Neural cell (in vitro differentiated cells): ENCODE measurements at regions not wholly inside any gene's neighbourhood (a gene's known extent, or its start where the extent isn't known, plus 50 kb on each side); places are given as distances from the start of the nearest gene placed in this dataset.
"Not testable (repeated sequence)": the region's sequence is repeated elsewhere in the genome, so short reads cannot be mapped to it uniquely, and the experiment has no call there.

Experiments used
- H2AFZ ChIP-seq: fragments of 200-600, 300-800 bp; sonication (generic), shearing (Covaris generic); 2 replicates; pipeline ENCODE4 v1.6.0; 2014; ENCODE audit warnings: low read depth, mild to moderate bottlenecking, antibody characterized with exemption, low read length, moderate library complexity
- H3F3A ChIP-seq: fragments of 200-600 bp; shearing (Covaris generic); 2 replicates; pipeline ENCODE4 v1.6.1; 2016; ENCODE audit warnings: mild to moderate bottlenecking, moderate library complexity, mixed read lengths, antibody characterized with exemption, low read length; ENCODE audit not compliant: insufficient read depth, poor library complexity, severe bottlenecking
- H3K27ac ChIP-seq: fragments of 200-600, 300-800 bp; sonication (generic), shearing (Covaris generic); 2 replicates; pipeline ENCODE4 v1.5.1; 2014; ENCODE audit warnings: mild to moderate bottlenecking, low read length, moderate library complexity
- H3K27me3 ChIP-seq: fragments of 300-800, 200-600 bp; sonication (generic), shearing (Covaris generic); 2 replicates; pipeline ENCODE4 v1.6.0; 2014; ENCODE audit warnings: mild to moderate bottlenecking, low read depth, low read length, moderate library complexity; ENCODE audit not compliant: insufficient read depth
- H3K36me3 ChIP-seq: fragments of 300-800, 200-600 bp; sonication (generic), shearing (Covaris generic); 2 replicates; pipeline ENCODE4 v1.5.1; 2014; ENCODE audit warnings: mild to moderate bottlenecking, antibody characterized with exemption, low read length, moderate library complexity; ENCODE audit not compliant: insufficient read depth
- H3K4me2 ChIP-seq: fragments of 300-800, 200-600 bp; sonication (generic), shearing (Covaris generic); 2 replicates; pipeline ENCODE4 v1.6.0; 2014; ENCODE audit warnings: mild to moderate bottlenecking, low read length
- H3K4me3 ChIP-seq: fragments of 300-800, 200-600 bp; sonication (generic), shearing (Covaris generic); 2 replicates; pipeline ENCODE4 v1.5.1; 2014; ENCODE audit warnings: mild to moderate bottlenecking, low read length, moderate library complexity
- H3K79me2 ChIP-seq: fragments of 200-600 bp; shearing (Covaris generic); replicated peaks from 2 replicates; pipeline ENCODE4 v1.6.0; 2014; ENCODE audit warnings: mild to moderate bottlenecking, low read length, moderate library complexity; ENCODE audit not compliant: insufficient read depth
- H3K9ac ChIP-seq: fragments of 300-800, 200-600 bp; sonication (generic), shearing (Covaris generic); 2 replicates; pipeline ENCODE4 v1.6.1; 2016; ENCODE audit warnings: mild to moderate bottlenecking, low read length, mixed read lengths
- H3K9me2 ChIP-seq: fragments of 200-600 bp; shearing (Covaris generic); 2 replicates; pipeline ENCODE4 v1.6.1; 2016; ENCODE audit warnings: mild to moderate bottlenecking, low read length, mixed read lengths; ENCODE audit not compliant: insufficient read depth
- H3K9me3 ChIP-seq: fragments of 200-600, 300-800 bp; sonication (generic), shearing (Covaris generic); 2 replicates; pipeline ENCODE4 v1.6.1; 2016; ENCODE audit warnings: mild to moderate bottlenecking, mixed run types, low read length, moderate library complexity, mixed read lengths
- H4K20me1 ChIP-seq: fragments of 200-600 bp; shearing (Covaris generic); 2 replicates; pipeline ENCODE4 v1.6.1; 2016; ENCODE audit warnings: mild to moderate bottlenecking, mixed run types; ENCODE audit not compliant: insufficient read depth
- CTCF ChIP-seq: fragments of 450-650 bp; IDR thresholded peaks from 2 replicates; pipeline ENCODE4 v1.5.1; 2014; ENCODE audit warnings: antibody characterized with exemption, mild to moderate bottlenecking, moderate library complexity; ENCODE audit not compliant: poor library complexity, severe bottlenecking
- EP300 ChIP-seq: fragments of 450-650 bp; conservative IDR thresholded peaks from 2 replicates; pipeline ENCODE4 v1.6.1; 2014; ENCODE audit warnings: antibody characterized with exemption, mild to moderate bottlenecking, moderate library complexity; ENCODE audit not compliant: poor library complexity, severe bottlenecking
- EZH2 ChIP-seq: fragments of 200-600, 300-800 bp; shearing (Covaris generic), sonication (generic); IDR thresholded peaks from 2 replicates; pipeline ENCODE4 v1.6.1; 2014; ENCODE audit warnings: antibody characterized with exemption, low read length, borderline replicate concordance, mild to moderate bottlenecking; ENCODE audit not compliant: insufficient read depth, poor library complexity, severe bottlenecking
- MXI1 ChIP-seq: fragments of 450-650 bp; conservative IDR thresholded peaks from 2 replicates; pipeline ENCODE4 v1.6.1; 2014; ENCODE audit warnings: antibody characterized with exemption, mild to moderate bottlenecking; ENCODE audit not compliant: poor library complexity, severe bottlenecking
- POLR2AphosphoS5 ChIP-seq: IDR thresholded peaks from 2 replicates; pipeline ENCODE4 v1.6.1; 2012
- REST ChIP-seq: IDR thresholded peaks from 2 replicates; pipeline ENCODE4 v1.6.1; 2012; ENCODE audit warnings: borderline replicate concordance
- SMC3 ChIP-seq: fragments of 450-650 bp; conservative IDR thresholded peaks from 2 replicates; pipeline ENCODE4 v1.6.1; 2014; ENCODE audit warnings: antibody characterized with exemption, mild to moderate bottlenecking, moderate library complexity; ENCODE audit not compliant: poor library complexity
- TAF1 ChIP-seq: IDR thresholded peaks from 2 replicates; pipeline ENCODE4 v1.6.1; 2012; ENCODE audit warnings: low read depth

GRCh38 chr1:100658716-100659026 lies 60.9 kb upstream of the VCAM1 start:
- H3K36me3 ChIP-seq = no peaks in the 10 kb centered on the region
- H3K4me2 ChIP-seq = no peak overlapping the region
- no peak overlapping the region for H3K9ac ChIP-seq
- no peaks in the 10 kb centered on the region for H3K9me2 ChIP-seq
- H3K4me3 ChIP-seq = no peak overlapping the region
- no peaks in the 10 kb centered on the region for H3K27me3 ChIP-seq
- H4K20me1 ChIP-seq = no peaks in the 10 kb centered on the region
- H3K27ac ChIP-seq = no peak overlapping the region
- H2AFZ ChIP-seq = no peak overlapping the region
- H3K79me2 ChIP-seq = no peaks in the 10 kb centered on the region
- no peak for TF ChIP-seq SMC3
- no peak for TF ChIP-seq POLR2AphosphoS5
- TF ChIP-seq EP300 = no peak
- TF ChIP-seq TAF1 = no peak
- no peak for TF ChIP-seq EZH2
- TF ChIP-seq REST = no peak
- no peak for TF ChIP-seq MXI1
- TF ChIP-seq CTCF = no peak
- no peaks in the 10 kb centered on the region for H3F3A ChIP-seq
- H3K9me3 ChIP-seq = no peaks in the 10 kb centered on the region

GRCh38 chr1:100661176-100661575 lies 58.4 kb upstream of the VCAM1 start:
- Histone ChIP-seq H2AFZ (no peak overlapping the region), H3K4me3 (no peak overlapping the region), H3K27me3 (no peaks in the 10 kb centered on the region), H3K4me2 (no peak overlapping the region), H3K79me2 (no peaks in the 10 kb centered on the region), H3K9ac (no peak overlapping the region), H3K36me3 (no peaks in the 10 kb centered on the region), H3K9me2 (no peaks in the 10 kb centered on the region), H4K20me1 (no peaks in the 10 kb centered on the region), H3K9me3 (no peaks in the 10 kb centered on the region), H3K27ac (no peak overlapping the region), H3F3A (no peaks in the 10 kb centered on the region)
- no peak for TF ChIP-seq EZH2
- no peak for TF ChIP-seq POLR2AphosphoS5
- TF ChIP-seq CTCF = no peak
- TF ChIP-seq TAF1 = no peak
- no peak for TF ChIP-seq REST

GRCh38 chr1:100668494-100668893 lies 51.0 kb upstream of the VCAM1 start:
- not testable (repeated sequence) for H3K4me3 ChIP-seq, H4K20me1 ChIP-seq, H3F3A ChIP-seq, H3K27me3 ChIP-seq, H3K36me3 ChIP-seq, H3K9me3 ChIP-seq, H3K9me2 ChIP-seq, H2AFZ ChIP-seq, H3K4me2 ChIP-seq, H3K27ac ChIP-seq, H3K79me2 ChIP-seq, H3K9ac ChIP-seq
